H9 (cell line): ENCODE measurements at regions not wholly inside any gene's neighbourhood (a gene's known extent, or its start where the extent isn't known, plus 50 kb on each side); places are given as distances from the start of the nearest gene placed in this dataset.
A peak's percentile ranks its signal among the peaks of the same experiment; 100 is the strongest.

Experiments used
- DNase-seq: peaks from one replicate; pipeline ENCODE4 v3.0.0-alpha.2; 2017
- H2AFZ ChIP-seq: one replicate; pipeline ENCODE4 v1.6.1; 2013; ENCODE audit warnings: mild to moderate bottlenecking, low read length, control low read depth, moderate library complexity
- H2AK5ac ChIP-seq: 2 replicates; pipeline ENCODE4 v1.6.1; 2013; ENCODE audit warnings: low read length, control low read depth, mixed read lengths; ENCODE audit not compliant: insufficient read length
- H2BK120ac ChIP-seq: one replicate; pipeline ENCODE4 v1.6.1; 2013; ENCODE audit warnings: low read depth, mild to moderate bottlenecking, low read length, control low read depth, inconsistent platforms; ENCODE audit not compliant: poor library complexity, severe bottlenecking
- H2BK12ac ChIP-seq: 2 replicates; pipeline ENCODE4 v1.6.1; 2013; ENCODE audit warnings: low read length, control low read depth, mixed read lengths, low read depth; ENCODE audit not compliant: insufficient read length
- H2BK15ac ChIP-seq: 2 replicates; pipeline ENCODE4 v1.6.1; 2013; ENCODE audit warnings: low read depth, low read length, control low read depth
- H2BK20ac ChIP-seq: one replicate; pipeline ENCODE4 v1.6.1; 2013; ENCODE audit warnings: low read depth, mild to moderate bottlenecking, low read length, control low read depth, inconsistent platforms; ENCODE audit not compliant: poor library complexity, severe bottlenecking
- H2BK5ac ChIP-seq: 2 replicates; pipeline ENCODE4 v1.6.1; 2013; ENCODE audit warnings: low read length, control low read depth, mixed read lengths; ENCODE audit not compliant: insufficient read length
- H3K14ac ChIP-seq: 2 replicates; pipeline ENCODE4 v1.6.1; 2013; ENCODE audit warnings: low read length, control low read depth; ENCODE audit not compliant: insufficient read depth
- H3K18ac ChIP-seq: 2 replicates; pipeline ENCODE4 v1.6.1; 2013; ENCODE audit warnings: low read depth, mild to moderate bottlenecking, mixed read lengths, low read length, control low read depth; ENCODE audit not compliant: insufficient read length
- H3K23ac ChIP-seq: 2 replicates; pipeline ENCODE4 v1.6.1; 2013; ENCODE audit warnings: low read length, control low read depth, mixed read lengths, low read depth; ENCODE audit not compliant: insufficient read length
- H3K23me2 ChIP-seq: 2 replicates; pipeline ENCODE4 v1.6.1; 2013; ENCODE audit warnings: low read depth, mild to moderate bottlenecking, mixed read lengths, low read length, control low read depth; ENCODE audit not compliant: insufficient read length, poor library complexity, severe bottlenecking
- H3K27ac ChIP-seq: 2 replicates; pipeline ENCODE4 v1.5.1; 2013; ENCODE audit warnings: low read length, control low read depth, mixed read lengths, low read depth; ENCODE audit not compliant: insufficient read length
- H3K27me3 ChIP-seq: 2 replicates; pipeline ENCODE4 v1.6.1; 2013; ENCODE audit warnings: low read length, control low read depth, inconsistent platforms; ENCODE audit not compliant: insufficient read depth
- H3K4ac ChIP-seq: 2 replicates; pipeline ENCODE4 v1.6.1; 2013; ENCODE audit warnings: low read depth, mild to moderate bottlenecking, control low read depth, inconsistent platforms, low read length, moderate library complexity
- H3K4me1 ChIP-seq: 2 replicates; pipeline ENCODE4 v1.6.1; 2013; ENCODE audit warnings: low read length, control low read depth, inconsistent platforms; ENCODE audit not compliant: insufficient read depth
- H3K4me2 ChIP-seq: 2 replicates; pipeline ENCODE4 v1.6.1; 2013; ENCODE audit warnings: low read length, control low read depth, mixed read lengths; ENCODE audit not compliant: insufficient read length, insufficient read depth
- H3K56ac ChIP-seq: 2 replicates; pipeline ENCODE4 v1.6.1; 2013; ENCODE audit warnings: low read depth, mild to moderate bottlenecking, mixed read lengths, low read length, control low read depth; ENCODE audit not compliant: insufficient read length
- H3K79me1 ChIP-seq: 2 replicates; pipeline ENCODE4 v1.6.1; 2013; ENCODE audit warnings: low read depth, mild to moderate bottlenecking, moderate library complexity, low read length, control low read depth, inconsistent platforms; ENCODE audit not compliant: insufficient read depth, poor library complexity, severe bottlenecking
- H3K79me2 ChIP-seq: 2 replicates; pipeline ENCODE4 v1.6.1; 2013; ENCODE audit warnings: low read length, control low read depth, inconsistent platforms; ENCODE audit not compliant: insufficient read depth
- H3K9ac ChIP-seq: 2 replicates; pipeline ENCODE4 v1.6.1; 2013; ENCODE audit warnings: low read length, control low read depth, mixed read lengths; ENCODE audit not compliant: insufficient read length; ENCODE audit errors: extremely low read depth
- H3K9me3 ChIP-seq: one replicate; pipeline ENCODE4 v1.6.1; 2013; ENCODE audit warnings: low read depth, low read length, inconsistent platforms; ENCODE audit not compliant: control insufficient read depth
- H3T11ph ChIP-seq: one replicate; pipeline ENCODE4 v1.6.1; 2013; ENCODE audit warnings: mild to moderate bottlenecking, low read length, control low read depth, inconsistent platforms
- H4K20me1 ChIP-seq: one replicate; pipeline ENCODE4 v1.6.1; 2013; ENCODE audit not compliant: control insufficient read depth, insufficient read length, insufficient read depth
- H4K5ac ChIP-seq: 2 replicates; pipeline ENCODE4 v1.6.1; 2013; ENCODE audit warnings: low read depth, mild to moderate bottlenecking, mixed read lengths, low read length, control low read depth; ENCODE audit not compliant: insufficient read length
- H4K8ac ChIP-seq: replicated peaks from 2 replicates; pipeline ENCODE4 v1.6.1; 2013; ENCODE audit warnings: low read length, control low read depth, mixed read lengths, low read depth; ENCODE audit not compliant: insufficient read length
- H4K91ac ChIP-seq: 2 replicates; pipeline ENCODE4 v1.6.1; 2013; ENCODE audit warnings: low read depth, mild to moderate bottlenecking, moderate library complexity, mixed read lengths, low read length, control low read depth; ENCODE audit not compliant: insufficient read length
- H3K27ac Mint-ChIP-seq, 3 experiments: 2 replicates in 2 of 3; 3 replicates in 1 of 3; pipeline ENCODE4 v1.8.0; 2020 to 2021; ENCODE audit warnings: mixed read lengths in 3 of 3, mild to moderate bottlenecking in 1 of 3, moderate library complexity in 1 of 3
- H3K27me3 Mint-ChIP-seq: 2 replicates; pipeline ENCODE4 v1.8.0; 2021; ENCODE audit warnings: low read depth, mild to moderate bottlenecking, moderate library complexity, mixed read lengths
- H3K36me3 Mint-ChIP-seq, 3 experiments: 2 replicates in 2 of 3; 3 replicates in 1 of 3; pipeline ENCODE4 v1.8.0; 2020 to 2021; ENCODE audit warnings: low read depth in 3 of 3, mixed read lengths in 3 of 3; ENCODE audit not compliant: insufficient read depth in 1 of 3
- H3K4me1 Mint-ChIP-seq, 2 experiments: 2 replicates each; pipeline ENCODE4 v1.8.0; 2020; ENCODE audit warnings: mixed read lengths in 2 of 2
- H3K4me3 Mint-ChIP-seq, 2 experiments: 2 replicates in 1 of 2; 3 replicates in 1 of 2; pipeline ENCODE4 v1.8.0; 2020 to 2021; ENCODE audit warnings: mild to moderate bottlenecking in 2 of 2, mixed read lengths in 2 of 2, moderate library complexity in 1 of 2
- H3K9me3 Mint-ChIP-seq, 2 experiments: 2 replicates in 1 of 2; 3 replicates in 1 of 2; pipeline ENCODE4 v1.8.0; 2020; ENCODE audit warnings: mild to moderate bottlenecking in 2 of 2, mixed read lengths in 2 of 2, moderate library complexity in 1 of 2
- WGBS: extraction: QIAGEN DNeasy Blood & Tissue Kit; methylation state at CpG from one replicate; pipeline ENCODE4 v1.1.7; 2013; ENCODE audit warnings: missing lambda C conversion rate, low lambda C conversion rate, mixed read lengths; ENCODE audit not compliant: insufficient read length; ENCODE audit errors: extremely low coverage; 5-methylcytosine and 5-hydroxymethylcytosine counted together
- TF ChIP-seq, protein P1 (sequence below): fragments of 200-600 bp; sonication (generic); conservative IDR thresholded peaks from 3 replicates; pipeline ENCODE4 v1.8.0; 2021; ENCODE audit warnings: antibody characterized with exemption, mild to moderate bottlenecking

- Mint-ChIP-seq H3K4me1 (peaks cover 4 to 6% of the 10 kb centered on the region in 2 experiments; a peak in 3 of 4 replicates), H3K27ac (peak overlapping the region in 1 of 3 experiments; percentile 36; a peak in 1 of 7 replicates), H3K27me3 (peaks cover 16% of the 10 kb centered on the region; the same call in 1 of the 2 replicates), H3K4me3 (no peak overlapping the region), H3K36me3 (peaks cover 0 to 4% (median 1%) of the 10 kb centered on the region in 3 experiments; a peak in 1 of 7 replicates), H3K9me3 (peaks cover 5% of the 10 kb centered on the region in 2 experiments; a peak in 3 of 5 replicates)
- Histone ChIP-seq H3K27ac (no peak overlapping the region), H4K91ac (no peak overlapping the region), H3T11ph (no peak overlapping the region), H4K5ac (no peak overlapping the region), H3K4me2 (no peak overlapping the region), H4K8ac (no peak overlapping the region), H3K9ac (no peak overlapping the region), H2BK15ac (no peak overlapping the region), H3K4ac (no peak overlapping the region), H2AK5ac (no peak overlapping the region), H3K23ac (no peak overlapping the region), H3K56ac (no peak overlapping the region), H2BK5ac (no peak overlapping the region), H2BK20ac (no peak overlapping the region), H3K23me2 (no peaks in the 10 kb centered on the region), H3K9me3 (no peaks in the 10 kb centered on the region), H2BK120ac (no peak overlapping the region), H2AFZ (no peak overlapping the region), H4K20me1 (no peaks in the 10 kb centered on the region), H3K18ac (no peak overlapping the region), H3K14ac (no peak overlapping the region), H3K79me1 (no peaks in the 10 kb centered on the region), H3K79me2 (no peaks in the 10 kb centered on the region), H3K4me1 (no peaks in the 10 kb centered on the region), H2BK12ac (no peak overlapping the region), H3K27me3 (no peaks in the 10 kb centered on the region)
- TF ChIP-seq, protein P1, sequence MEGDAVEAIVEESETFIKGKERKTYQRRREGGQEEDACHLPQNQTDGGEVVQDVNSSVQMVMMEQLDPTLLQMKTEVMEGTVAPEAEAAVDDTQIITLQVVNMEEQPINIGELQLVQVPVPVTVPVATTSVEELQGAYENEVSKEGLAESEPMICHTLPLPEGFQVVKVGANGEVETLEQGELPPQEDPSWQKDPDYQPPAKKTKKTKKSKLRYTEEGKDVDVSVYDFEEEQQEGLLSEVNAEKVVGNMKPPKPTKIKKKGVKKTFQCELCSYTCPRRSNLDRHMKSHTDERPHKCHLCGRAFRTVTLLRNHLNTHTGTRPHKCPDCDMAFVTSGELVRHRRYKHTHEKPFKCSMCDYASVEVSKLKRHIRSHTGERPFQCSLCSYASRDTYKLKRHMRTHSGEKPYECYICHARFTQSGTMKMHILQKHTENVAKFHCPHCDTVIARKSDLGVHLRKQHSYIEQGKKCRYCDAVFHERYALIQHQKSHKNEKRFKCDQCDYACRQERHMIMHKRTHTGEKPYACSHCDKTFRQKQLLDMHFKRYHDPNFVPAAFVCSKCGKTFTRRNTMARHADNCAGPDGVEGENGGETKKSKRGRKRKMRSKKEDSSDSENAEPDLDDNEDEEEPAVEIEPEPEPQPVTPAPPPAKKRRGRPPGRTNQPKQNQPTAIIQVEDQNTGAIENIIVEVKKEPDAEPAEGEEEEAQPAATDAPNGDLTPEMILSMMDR = no peak
- no peak for DNase-seq
- no CpG with 5 or more reads among the region's 4 CpGs for WGBS
These were observed 105.8 kb upstream of the MSX2 start for GRCh38 chr5:174618589-174618988.
